ENCODE measurements at regions not wholly inside any gene's neighbourhood (a gene's known extent, or its start where the extent isn't known, plus 50 kb on each side); places are given as distances from the start of the nearest gene placed in this dataset.
"Not testable (repeated sequence)": the region's sequence is repeated elsewhere in the genome, so short reads cannot be mapped to it uniquely, and the experiment has no call there.

DNA sequence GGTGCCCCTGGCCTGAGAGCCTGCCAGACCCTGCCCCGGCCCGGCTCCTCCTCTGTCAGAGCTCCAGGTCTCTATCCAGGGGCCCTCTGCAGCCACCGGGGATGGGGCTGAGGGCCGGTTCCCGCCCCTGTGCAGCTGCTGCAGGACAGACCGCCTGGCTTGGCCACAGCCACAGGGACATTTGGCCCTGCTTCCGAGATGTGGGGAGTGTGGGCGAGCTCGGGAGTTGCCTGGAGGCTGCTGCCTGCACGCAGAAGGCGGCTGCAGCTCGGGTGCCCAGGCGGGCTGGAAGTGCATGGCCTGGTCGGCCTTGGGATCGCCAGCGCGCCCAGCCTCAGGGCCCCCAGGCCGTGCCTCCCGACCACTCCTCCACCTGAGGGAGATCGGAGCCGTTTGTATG lies 284.8 kb downstream of the CWH43 start:
- not testable (repeated sequence) for FAIRE-seq; DNase-seq (ENCODE audit: low read depth); H3K27me3 ChIP-seq (ENCODE audit: control insufficient read depth, insufficient read depth, low read length); H3K4me3 ChIP-seq (ENCODE audit: low read depth, low read length); H3K36me3 ChIP-seq (ENCODE audit: control insufficient read depth, insufficient read depth, low read length)

DNA sequence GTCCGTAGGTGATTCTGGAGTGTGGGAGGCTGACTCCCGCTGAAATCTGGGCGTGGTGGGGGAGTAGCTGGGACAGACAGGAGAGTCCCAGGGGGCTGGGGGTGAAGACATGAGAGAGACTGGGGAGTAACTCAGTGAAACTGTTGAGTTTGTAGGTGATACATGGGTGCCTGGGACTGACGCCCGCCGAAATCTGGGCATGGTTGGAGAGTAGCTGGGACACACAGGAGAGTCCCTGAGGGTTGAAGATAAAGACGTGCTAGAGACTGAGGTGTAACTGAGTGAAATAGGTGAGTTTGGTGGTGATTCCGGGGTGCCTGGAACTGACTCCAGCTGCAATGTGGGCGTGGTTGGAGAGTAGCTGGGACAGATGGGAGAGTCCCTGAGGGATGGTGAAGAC lies 299.8 kb downstream of the CWH43 start:
- H3K27me3 ChIP-seq (ENCODE audit: control insufficient read depth, insufficient read depth, low read length); FAIRE-seq; DNase-seq (ENCODE audit: low read depth); H3K36me3 ChIP-seq (ENCODE audit: control insufficient read depth, insufficient read depth, low read length); H3K4me3 ChIP-seq (ENCODE audit: low read depth, low read length): not testable (repeated sequence)

DNA sequence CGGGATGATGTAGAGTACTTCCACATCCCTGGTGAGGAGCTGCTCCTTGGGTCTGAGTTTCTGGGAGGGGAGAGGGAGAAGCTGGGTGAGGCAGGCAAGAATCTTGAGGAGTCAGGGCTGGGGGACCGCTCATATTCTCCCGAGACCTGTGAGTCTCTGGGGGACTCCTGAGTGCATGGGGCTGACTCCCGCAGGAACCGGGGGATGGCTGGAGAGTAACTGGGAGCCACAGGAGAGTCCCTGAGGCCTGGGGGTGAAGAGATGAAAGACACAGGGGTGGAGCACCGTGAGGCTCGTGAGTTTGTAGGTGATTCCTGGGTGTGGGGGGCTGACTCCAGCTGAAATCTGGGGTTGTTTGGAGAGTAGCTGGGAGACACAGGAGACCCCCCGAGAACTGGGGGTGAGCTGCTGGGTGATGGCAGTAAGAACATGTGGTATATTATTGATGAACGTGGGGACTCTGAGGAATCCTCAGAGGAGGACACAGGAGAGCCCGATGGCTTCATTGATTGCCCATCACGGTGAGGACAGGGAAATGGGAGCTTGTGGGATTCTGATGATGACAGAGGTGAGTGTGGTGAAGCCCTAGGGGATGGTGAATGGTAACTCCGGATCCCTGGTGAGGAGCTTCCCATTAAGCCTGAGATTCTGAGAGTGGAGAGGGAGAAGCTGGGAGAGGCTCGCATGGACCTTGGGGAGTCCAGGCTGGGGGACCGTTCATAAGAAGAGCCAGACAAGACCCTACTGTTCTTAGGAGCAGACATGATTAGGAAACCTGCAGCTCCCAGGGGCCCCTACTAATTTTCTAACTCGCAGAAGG lies 301.1 kb downstream of the CWH43 start:
- DNase-seq (ENCODE audit: low read depth); FAIRE-seq; H3K36me3 ChIP-seq (ENCODE audit: control insufficient read depth, insufficient read depth, low read length); H3K27me3 ChIP-seq (ENCODE audit: control insufficient read depth, insufficient read depth, low read length); H3K4me3 ChIP-seq (ENCODE audit: low read depth, low read length): not testable (repeated sequence)

DNA sequence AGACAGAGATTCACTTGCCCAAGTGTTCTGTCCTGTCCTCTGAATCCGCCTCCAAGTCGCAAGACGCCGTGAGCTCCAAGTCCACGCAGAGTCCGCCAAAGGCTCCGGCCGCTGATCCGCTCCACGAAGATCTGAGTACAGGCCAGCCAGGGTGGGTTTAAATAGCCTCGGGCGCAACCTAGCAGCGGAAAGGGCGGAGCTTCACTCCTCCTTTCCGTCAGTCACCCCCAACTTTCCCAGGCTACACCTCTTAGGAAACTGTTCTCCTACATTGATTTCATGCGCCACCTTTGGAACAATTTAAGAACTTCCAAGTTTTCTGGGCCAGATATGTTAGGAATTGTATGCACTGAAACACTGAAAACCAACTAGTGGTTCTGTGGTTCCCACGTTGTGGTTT lies 301.8 kb downstream of the CWH43 start:
- H3K4me3 ChIP-seq (ENCODE audit: low read depth, low read length); DNase-seq (ENCODE audit: low read depth); FAIRE-seq; H3K36me3 ChIP-seq (ENCODE audit: control insufficient read depth, insufficient read depth, low read length); H3K27me3 ChIP-seq (ENCODE audit: control insufficient read depth, insufficient read depth, low read length): not testable (repeated sequence)

DNA sequence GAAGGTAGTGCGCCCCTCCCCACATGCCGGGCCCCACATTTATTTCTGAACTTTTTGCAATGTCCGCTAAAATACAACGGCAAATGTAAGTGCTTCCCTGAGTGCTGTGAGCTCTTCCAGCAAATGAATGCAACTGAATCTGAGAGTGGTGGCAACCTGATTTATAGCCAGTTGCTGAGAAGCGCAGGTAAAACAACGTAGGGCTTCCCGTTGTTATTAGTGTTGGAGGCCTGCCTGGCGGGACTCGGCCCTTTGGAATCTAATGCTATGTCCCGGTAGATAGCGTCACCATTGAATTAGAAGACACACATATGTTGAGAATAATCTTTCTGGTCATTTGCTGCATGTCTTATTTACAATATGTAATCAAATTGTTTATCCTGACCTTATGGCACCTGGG lies 302.7 kb downstream of the CWH43 start:
- not testable (repeated sequence) for H3K4me3 ChIP-seq (ENCODE audit: low read depth, low read length); H3K36me3 ChIP-seq (ENCODE audit: control insufficient read depth, insufficient read depth, low read length); FAIRE-seq; DNase-seq (ENCODE audit: low read depth); H3K27me3 ChIP-seq (ENCODE audit: control insufficient read depth, insufficient read depth, low read length)

DNA sequence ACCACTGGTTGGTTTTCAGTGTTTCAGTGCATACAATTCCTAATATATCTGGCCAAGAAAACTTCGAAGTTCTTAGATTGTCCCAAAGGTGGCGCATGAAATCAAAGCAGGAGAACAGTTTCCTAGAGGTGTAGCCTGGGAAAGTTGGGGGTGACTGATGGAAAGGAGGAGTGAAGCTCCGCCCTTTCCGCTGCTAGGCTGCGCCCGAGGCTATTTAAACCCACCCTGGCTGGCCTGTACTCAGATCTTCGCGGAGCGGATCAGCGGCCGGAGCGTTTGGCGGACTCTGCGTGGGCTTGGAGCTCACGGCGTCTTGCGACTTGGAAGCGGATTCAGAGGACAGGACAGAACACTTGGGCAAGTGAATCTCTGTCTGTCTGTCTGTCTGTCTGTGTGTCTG lies 328.7 kb downstream of the CWH43 start:
- not testable (repeated sequence) for FAIRE-seq; DNase-seq (ENCODE audit: low read depth); H3K36me3 ChIP-seq (ENCODE audit: control insufficient read depth, insufficient read depth, low read length); H3K4me3 ChIP-seq (ENCODE audit: low read depth, low read length); H3K27me3 ChIP-seq (ENCODE audit: control insufficient read depth, insufficient read depth, low read length)

DNA sequence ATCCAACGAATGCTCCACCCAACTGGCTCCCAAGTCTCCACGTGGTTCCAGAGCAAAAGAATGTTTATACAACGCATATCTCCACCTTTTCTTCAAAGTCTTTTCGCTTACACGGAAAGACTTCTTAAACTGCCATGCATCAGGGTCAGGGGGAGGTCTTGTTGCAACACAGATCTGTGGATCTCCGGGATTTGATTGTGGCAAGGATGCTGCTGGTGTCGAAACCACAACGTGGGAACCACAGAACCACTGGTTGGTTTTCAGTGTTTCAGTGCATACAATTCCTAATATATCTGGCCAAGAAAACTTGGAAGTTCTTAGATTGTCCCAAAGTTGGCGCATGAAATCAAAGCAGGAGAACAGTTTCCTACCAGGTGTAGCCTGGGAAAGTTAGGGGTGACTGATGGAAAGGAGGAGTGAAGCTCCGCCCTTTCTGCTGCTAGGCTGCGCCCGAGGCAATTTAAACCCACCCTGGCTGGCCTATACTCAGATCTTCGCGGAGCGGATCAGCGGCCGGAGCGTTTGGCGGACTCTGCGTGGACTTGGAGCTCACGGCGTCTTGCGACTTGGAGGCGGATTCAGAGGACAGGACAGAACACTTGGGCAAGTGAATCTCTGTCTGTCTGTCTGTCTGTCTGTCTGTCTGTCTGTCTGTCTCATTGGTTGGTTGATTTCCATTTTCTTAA lies 334.8 kb downstream of the CWH43 start:
- FAIRE-seq; H3K4me3 ChIP-seq (ENCODE audit: low read depth, low read length); H3K36me3 ChIP-seq (ENCODE audit: control insufficient read depth, insufficient read depth, low read length); H3K27me3 ChIP-seq (ENCODE audit: control insufficient read depth, insufficient read depth, low read length); DNase-seq (ENCODE audit: low read depth): not testable (repeated sequence)

DNA sequence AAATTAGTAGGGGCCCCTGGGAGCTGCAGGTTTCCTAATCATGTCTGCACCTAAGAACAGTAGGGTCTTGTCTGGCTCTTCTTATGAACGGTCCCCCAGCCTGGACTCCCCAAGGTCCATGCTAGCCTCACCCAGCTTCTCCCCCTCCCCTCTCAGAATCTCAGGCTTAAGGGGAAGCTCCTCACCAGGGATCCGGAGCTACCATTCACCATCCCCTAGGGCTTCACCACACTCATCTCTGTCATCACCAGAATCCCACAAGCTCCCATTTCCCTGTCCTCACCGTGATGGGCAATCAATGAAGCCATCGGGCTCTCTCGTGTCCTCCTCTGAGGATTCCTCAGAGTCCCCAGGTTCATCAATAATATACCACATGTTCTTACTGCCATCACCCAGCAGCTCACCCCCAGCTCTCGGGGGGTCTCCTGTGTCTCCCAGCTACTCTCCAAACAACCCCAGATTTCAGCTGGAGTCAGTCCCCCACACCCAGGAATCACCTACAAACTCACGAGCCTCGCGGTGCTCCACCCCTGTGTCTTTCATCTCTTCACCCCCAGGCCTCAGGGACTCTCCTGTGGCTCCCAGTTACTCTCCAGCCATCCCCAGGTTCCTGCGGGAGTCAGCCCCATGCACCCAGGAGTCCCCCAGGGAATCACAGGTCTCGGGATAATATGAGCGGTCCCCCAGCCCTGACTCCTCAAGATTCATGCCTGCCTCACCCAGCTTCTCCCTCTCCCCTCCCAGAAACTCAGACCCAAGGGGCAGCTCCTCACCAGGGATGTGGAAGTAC lies 335.6 kb downstream of the CWH43 start:
- not testable (repeated sequence) for DNase-seq (ENCODE audit: low read depth); H3K4me3 ChIP-seq (ENCODE audit: low read depth, low read length); H3K36me3 ChIP-seq (ENCODE audit: control insufficient read depth, insufficient read depth, low read length); FAIRE-seq; H3K27me3 ChIP-seq (ENCODE audit: control insufficient read depth, insufficient read depth, low read length)

DNA sequence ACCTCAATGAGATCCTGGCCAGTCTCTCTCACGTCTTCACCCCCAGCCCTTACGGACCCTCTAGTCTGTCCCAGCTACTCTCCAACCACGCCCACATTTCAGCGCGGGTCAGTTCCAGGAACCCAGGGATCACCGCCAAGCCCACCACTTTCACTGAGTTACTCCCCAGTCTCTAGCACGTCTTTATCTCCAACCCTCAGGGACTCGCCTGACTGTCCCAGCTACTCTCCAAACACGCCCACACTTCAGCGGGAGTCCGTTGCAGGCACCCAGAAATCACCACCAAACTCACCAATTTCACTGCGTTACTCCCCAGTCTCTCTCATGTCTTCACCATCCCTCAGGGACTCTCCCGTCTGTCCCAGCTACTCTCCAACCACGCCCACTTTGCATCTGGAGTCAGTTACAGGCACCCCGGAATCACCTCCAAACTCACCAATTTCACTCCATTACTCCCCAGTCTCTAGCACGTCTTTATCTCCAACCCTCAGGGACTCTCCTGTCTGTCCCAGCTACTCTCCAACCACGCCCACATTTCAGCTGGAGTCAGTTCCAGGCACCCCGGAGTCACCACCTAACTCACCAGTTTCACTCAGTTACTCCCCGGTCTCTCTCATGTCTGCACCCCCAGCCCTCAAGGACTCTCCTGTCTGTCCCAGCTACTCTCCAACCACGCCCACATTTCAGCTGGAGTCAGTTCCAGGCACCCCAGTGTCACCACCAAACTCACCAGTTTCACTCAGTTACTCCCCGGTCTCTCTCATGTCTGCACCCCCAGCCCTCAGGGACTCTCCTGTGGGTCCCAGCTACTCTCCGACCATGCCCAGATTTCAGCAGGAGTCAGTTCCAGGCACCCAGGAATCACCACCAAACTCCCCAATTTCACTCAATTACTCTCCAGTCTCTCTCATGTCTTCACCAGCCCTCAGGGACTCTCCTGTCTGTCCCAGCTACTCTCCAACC lies 336.8 kb downstream of the CWH43 start:
- H3K4me3 ChIP-seq (ENCODE audit: low read depth, low read length); H3K27me3 ChIP-seq (ENCODE audit: control insufficient read depth, insufficient read depth, low read length); DNase-seq (ENCODE audit: low read depth); H3K36me3 ChIP-seq (ENCODE audit: control insufficient read depth, insufficient read depth, low read length); FAIRE-seq: not testable (repeated sequence)

DNA sequence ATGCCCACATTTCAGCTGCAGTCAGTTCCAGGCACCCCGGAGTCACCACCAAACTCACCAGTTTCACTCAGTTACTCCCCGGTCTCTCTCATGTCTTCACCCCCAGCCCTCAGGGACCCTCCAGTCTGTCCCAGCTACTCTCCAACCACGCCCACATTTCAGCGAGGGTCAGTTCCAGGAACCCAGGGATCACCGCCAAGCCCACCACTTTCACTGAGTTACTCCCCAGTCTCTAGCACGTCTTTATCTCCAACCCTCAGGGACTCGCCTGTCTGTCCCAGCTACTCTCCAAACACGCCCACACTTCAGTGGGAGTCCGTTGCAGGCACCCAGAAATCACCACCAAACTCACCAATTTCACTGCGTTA lies 337.5 kb downstream of the CWH43 start:
- H3K36me3 ChIP-seq (ENCODE audit: control insufficient read depth, insufficient read depth, low read length); H3K27me3 ChIP-seq (ENCODE audit: control insufficient read depth, insufficient read depth, low read length); H3K4me3 ChIP-seq (ENCODE audit: low read depth, low read length); FAIRE-seq; DNase-seq (ENCODE audit: low read depth): not testable (repeated sequence)
